Ramos (cell line): ENCODE measurements at regions not wholly inside any gene's neighbourhood (a gene's known extent, or its start where the extent isn't known, plus 50 kb on each side); places are given as distances from the start of the nearest gene placed in this dataset.

ENCODE experiments used
- in situ Hi-C: fragments of 300-500 bp; cut with MboI; formaldehyde crosslinking; loops from one replicate; pipeline ENCODE4 v1.14.3; 2022; ENCODE audit warnings: low sequenced_read_pairs; ENCODE audit not compliant: unreplicated experiment

DNA sequence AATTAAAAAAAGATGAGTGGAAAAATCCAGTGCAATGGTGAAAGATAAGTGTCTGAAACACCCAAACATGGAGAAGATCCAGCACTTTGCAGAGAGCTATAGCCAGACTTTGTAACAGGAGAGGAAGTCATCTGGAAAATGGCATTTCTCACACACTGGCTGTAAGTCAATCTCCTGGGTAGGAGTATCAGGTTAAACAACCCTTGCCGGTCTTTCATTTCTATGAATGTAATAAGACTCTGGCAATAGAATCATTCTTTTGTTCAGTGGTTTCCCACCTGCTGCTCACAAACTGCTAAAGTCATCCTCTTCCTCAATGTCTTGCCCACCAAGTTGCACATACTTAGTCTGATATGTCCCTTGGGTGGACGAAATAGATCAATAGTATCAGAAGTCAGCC, 94.0 kb upstream of the ATP8A1 start:
- in situ Hi-C loops = no loop called here

- in situ Hi-C loops = no loop called here
Measured at GRCh38 chr4:42750091-42750490, 93.2 kb upstream of the ATP8A1 start.

- in situ Hi-C loops = no loop called here
Measured at GRCh38 chr4:42747971-42748370, 91.1 kb upstream of the ATP8A1 start.

DNA sequence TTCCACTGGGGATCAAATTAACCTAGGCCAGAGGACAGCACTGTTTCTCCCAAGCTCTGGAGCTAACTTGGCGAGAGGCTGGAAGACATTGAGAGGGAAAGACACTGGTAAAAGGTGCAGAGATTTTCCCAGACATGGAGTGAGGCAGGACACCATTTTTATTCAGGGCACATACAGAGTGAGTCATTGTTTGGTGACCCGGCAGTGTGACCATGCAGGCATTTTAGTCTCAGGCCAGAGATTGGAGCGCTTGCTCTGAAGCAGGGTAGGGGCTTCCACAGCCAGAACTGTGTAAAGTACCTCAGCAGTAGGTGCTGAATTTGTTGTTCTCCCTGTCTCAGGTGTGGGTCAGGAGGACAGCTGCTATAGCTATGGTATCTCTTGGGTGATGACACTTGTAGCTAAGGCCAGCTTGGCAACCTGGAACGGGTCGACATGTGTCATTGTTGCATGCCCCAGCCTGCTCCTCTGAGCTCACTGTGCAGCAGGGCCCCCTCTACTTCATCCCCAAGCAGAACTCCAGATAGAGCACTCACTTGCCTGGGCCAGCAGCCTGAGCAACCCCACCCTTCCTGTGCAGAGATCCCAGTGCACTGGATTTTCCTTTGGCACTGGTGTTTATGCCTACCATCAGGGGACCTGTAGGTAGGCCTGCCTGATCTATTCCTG, 79.8 kb upstream of the ATP8A1 start:
- in situ Hi-C loops = no loop called here

DNA sequence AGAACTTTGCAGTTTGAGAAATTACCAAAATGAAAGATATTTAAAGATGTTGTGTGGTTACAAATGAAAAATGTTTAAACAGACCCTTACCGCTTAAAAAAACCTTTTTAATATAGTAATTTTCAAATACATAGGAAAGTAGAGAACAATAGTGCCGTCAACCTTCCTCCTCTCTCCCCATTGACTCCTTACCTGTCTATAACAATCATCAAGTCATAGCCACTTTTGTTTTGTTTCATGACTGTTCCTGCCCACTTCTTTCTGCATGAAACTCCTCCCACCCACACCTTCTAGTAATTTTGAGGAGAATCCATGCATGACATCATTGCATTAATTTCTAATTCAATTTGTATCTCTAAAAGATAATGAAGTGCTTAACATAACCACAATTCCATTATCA, 76.5 kb upstream of the ATP8A1 start:
- in situ Hi-C loops = no loop called here

- in situ Hi-C loops = no loop called here
Measured at GRCh38 chr4:42732776-42733175, 75.9 kb upstream of the ATP8A1 start.

GRCh38 chr4:42729505-42730237, 72.8 kb upstream of the ATP8A1 start:
- in situ Hi-C loops = no loop called here

DNA sequence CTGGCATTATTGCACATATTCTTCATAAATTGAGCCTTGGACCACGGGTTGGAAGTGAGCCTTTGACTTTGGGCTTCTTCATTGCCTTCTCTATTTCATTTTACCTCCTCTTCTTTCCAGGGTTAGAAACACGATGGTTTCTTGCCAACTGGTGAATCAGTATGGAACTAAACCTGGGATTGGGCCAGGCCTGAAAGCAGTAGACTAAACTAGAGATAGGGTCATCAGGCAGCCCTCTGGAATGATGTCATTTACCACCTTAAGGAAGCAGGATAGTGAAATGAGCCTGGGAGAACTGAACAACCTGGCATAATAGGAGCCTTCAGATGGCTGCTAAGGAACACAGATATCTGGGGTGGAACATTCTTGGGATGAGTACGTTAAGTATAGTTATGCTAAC, 67.5 kb upstream of the ATP8A1 start:
- in situ Hi-C loops = no loop called here

DNA sequence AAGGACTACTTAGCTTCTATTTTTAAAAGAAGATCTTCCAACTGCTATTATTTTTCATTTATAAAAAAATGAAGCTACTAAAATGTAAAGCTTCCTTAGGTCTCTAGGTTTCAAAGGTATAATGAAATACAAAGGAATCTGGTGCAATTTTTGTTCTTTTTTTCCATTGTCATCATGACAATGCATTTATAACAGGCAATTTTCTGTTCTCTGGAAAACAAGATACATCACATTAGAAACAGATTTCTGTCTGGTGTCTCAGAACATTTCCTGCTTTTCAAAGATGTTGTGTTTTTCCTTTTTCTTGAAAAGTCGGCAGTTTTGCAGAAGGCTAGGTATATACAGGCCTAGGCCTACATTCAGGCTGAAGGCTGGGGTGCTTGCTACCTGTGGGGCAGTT, 63.6 kb upstream of the ATP8A1 start:
- in situ Hi-C loops = no loop called here

DNA sequence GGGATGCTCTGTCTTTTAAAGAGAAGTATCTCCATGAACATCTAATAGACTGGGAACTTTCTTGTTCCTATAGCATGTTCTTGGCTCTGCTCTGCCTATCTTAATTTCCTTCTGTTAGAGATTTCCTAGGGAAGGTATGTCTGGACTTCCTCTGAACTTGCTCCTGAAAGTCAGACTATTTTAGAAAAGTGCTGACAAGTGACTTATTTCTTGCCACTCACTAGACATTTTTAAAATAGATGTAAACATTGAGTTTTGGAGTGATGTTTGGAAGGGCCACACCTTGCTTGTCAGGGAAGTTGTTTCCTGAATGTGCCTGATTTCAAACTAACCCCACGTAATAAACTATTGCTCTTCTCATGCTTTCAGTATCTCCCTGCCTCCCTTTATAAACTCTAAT, 62.4 kb upstream of the ATP8A1 start:
- in situ Hi-C loops = no loop called here

DNA sequence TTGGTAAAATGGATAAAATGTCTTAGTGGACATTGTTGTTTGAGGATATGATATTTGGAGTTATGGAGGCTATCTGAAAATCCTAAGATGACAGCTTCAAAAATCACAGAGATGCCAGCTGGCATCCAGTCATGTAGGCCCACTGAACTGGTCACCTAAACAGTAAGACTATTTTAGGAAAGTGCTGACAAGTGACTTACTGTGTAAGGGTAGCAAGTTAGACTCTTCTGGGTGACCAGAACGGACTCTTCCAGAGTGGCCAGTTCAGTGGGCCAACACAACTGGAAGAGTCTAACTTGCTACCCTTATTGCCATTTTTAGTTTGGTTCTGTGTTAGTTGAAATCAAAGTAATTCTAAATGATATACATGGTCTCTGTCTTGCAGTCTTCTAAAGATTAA, 61.4 kb upstream of the ATP8A1 start:
- in situ Hi-C loops = no loop called here

DNA sequence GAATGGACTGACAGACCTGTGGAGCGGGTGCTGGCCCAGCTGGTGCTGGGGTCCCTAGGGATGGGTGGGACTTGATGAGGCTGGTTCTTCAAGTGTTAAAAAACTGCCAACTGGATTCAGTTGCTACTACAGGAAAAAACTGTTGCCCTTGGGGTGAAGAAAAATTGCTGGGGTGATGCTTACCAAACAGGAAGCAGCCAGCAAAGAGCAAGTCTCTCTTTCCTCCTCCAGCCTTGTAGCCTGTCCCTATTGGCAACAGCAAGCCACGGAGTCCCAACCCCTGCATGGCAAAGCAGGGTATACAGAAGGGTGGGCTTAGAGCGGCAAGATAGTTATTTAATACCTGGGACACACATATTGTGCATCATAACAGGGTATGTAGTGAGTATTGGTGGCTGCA, 60.1 kb upstream of the ATP8A1 start:
- in situ Hi-C loops = no loop called here

- in situ Hi-C loops = no loop called here
Measured at GRCh38 chr4:42715807-42716482, 59.0 kb upstream of the ATP8A1 start.

DNA sequence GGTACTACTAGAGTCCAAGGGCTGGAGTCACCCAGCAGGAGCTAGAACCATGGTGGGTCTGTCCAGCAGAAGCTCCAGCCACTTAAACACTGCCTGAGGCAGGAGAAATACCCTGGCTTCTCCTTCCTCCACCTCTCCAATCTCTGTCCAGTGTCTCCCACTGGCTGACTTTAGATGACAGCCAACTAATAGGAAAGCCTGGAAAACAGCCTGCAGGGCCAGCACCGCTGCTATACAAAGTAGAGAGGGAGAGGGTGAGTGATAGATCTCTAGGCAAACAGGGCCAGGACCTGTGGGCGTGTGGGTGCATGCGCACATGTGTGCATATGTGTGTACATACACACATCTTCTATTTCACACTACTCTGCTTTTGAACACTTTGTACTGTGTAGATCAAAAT, 56.5 kb upstream of the ATP8A1 start:
- in situ Hi-C loops = no loop called here

DNA sequence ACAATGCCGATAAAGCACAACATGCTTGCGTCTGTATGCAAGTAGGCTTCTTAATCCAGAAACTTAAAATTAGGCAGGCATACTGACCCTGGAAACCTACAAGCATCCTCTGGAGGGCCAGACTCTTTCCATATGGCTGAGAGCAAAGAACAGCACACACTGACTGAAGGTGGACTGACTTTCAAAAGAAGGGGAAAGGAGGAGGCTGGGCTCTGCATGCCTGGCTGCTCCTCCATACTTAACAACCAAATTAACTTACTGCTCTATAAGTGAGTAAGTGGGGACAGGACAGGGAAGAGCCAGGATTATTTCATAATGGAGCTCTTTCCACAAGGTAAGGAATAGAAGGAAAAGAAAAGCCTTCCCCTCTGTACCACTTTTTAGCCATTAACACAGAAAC, 55.9 kb upstream of the ATP8A1 start:
- in situ Hi-C loops = no loop called here

DNA sequence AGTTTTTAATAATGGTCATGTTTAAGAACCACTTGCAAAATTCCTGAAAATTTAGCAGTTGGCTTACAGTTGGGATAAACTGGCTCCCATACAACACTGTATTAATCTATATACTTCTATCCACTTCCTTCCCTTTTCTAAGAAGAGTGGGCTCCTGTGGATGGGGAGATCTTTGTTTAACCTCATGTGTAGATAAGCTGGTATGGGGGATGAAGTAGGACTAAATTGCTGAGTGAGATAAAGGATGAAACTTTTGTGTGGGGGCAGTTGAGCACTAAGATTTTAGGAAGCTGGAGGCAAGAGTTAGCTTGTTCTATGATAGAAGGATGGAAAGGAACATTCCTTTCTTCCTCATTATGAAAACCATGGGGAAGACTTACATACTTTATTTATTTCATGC, 54.6 kb upstream of the ATP8A1 start:
- in situ Hi-C loops = no loop called here

DNA sequence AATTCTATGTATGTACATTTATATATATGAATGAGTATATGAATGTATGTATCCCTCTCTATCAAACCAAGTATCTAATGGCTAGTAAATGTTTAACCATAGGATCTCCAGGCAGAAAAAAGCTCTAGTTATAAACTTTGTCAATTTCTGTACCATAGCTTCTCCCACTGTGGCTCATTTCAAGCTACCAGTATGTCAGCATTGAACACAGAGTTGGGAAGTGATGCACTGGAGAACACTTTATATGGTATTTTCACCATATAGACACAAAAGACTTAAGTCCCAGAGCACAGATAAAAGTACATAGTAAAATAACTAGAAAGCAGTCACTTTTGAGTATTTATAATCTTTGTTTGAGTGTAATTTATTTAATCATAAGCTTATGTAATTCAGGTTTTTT, 53.9 kb upstream of the ATP8A1 start:
- in situ Hi-C loops = no loop called here

GRCh38 chr4:42710329-42710728, 53.4 kb upstream of the ATP8A1 start:
- in situ Hi-C loops = no loop called here

GRCh38 chr4:42709392-42710065, 52.6 kb upstream of the ATP8A1 start:
- in situ Hi-C loops = no loop called here

GRCh38 chr4:42708625-42709024, 51.7 kb upstream of the ATP8A1 start:
- in situ Hi-C loops = no loop called here
